22Rv1 (cell line): ENCODE measurements at regions not wholly inside any gene's neighbourhood (a gene's known extent, or its start where the extent isn't known, plus 50 kb on each side); places are given as distances from the start of the nearest gene placed in this dataset.

ENCODE experiments used
- CTCF ChIP-seq: fragments of 450-650 bp; IDR thresholded peaks from 2 replicates; pipeline ENCODE4 v1.5.1; 2017; ENCODE audit warnings: mild to moderate bottlenecking
- ZFX ChIP-seq: fragments of 450-650 bp; IDR thresholded peaks from 2 replicates; pipeline ENCODE4 v1.6.1; 2017; ENCODE audit warnings: antibody characterized with exemption, borderline replicate concordance

GRCh38 chr16:85369060-85369459 lies 244.1 kb upstream of the GSE1 start:
- TF ChIP-seq CTCF (no peak), ZFX (no peak)
